ENCODE measurements at regions not wholly inside any gene's neighbourhood (a gene's known extent, or its start where the extent isn't known, plus 50 kb on each side); places are given as distances from the start of the nearest gene placed in this dataset.

- TF ChIP-seq CTCF (IDR thresholded peaks at IDR 0.05), result no peak
- H3K36me3 ChIP-seq, result no peaks in the 10 kb centered on the region
- no peak for DNase-seq (ENCODE audit: low spot score)
- peaks cover 0 to 14% of the 10 kb centered on the region in 2 donors for H3K4me1 ChIP-seq
- H3K4me3 ChIP-seq, result no peak overlapping the region
- H3K27me3 ChIP-seq, result no peaks in the 10 kb centered on the region
- H3K9me3 ChIP-seq, result no peaks in the 10 kb centered on the region
- H3K27ac ChIP-seq, result peak overlapping the region; percentile 44 to 63
Measured at GRCh38 chr16:86985648-86986015, 331.6 kb downstream of the C16orf95 start.

GRCh38 chr16:86986136-86986535 lies 331.1 kb downstream of the C16orf95 start:
- no peak for DNase-seq (ENCODE audit: low spot score)
- no peaks in the 10 kb centered on the region for H3K27me3 ChIP-seq
- H3K36me3 ChIP-seq, result no peaks in the 10 kb centered on the region
- TF ChIP-seq CTCF (IDR thresholded peaks at IDR 0.05), result no peak
- no peaks in the 10 kb centered on the region for H3K9me3 ChIP-seq
- H3K4me1 ChIP-seq, result peaks cover 0 to 14% of the 10 kb centered on the region in 2 donors
- H3K4me3 ChIP-seq, result no peak overlapping the region
- no peak overlapping the region for H3K27ac ChIP-seq

GRCh38 chr16:86986809-86987487 lies 330.2 kb downstream of the C16orf95 start:
- H3K36me3 ChIP-seq, result no peaks in the 10 kb centered on the region
- no peak for TF ChIP-seq CTCF (IDR thresholded peaks at IDR 0.05)

GRCh38 chr16:86987746-86988670 lies 329.2 kb downstream of the C16orf95 start:
- no peak for TF ChIP-seq CTCF (IDR thresholded peaks at IDR 0.05)
- H3K27me3 ChIP-seq, result no peaks in the 10 kb centered on the region
- H3K9me3 ChIP-seq, result no peaks in the 10 kb centered on the region
- H3K27ac ChIP-seq, result no peak overlapping the region
- H3K36me3 ChIP-seq, result no peaks in the 10 kb centered on the region
- DNase-seq (ENCODE audit: low spot score), result no peak
- H3K4me3 ChIP-seq, result no peak overlapping the region
- peaks cover 0 to 14% of the 10 kb centered on the region in 2 donors for H3K4me1 ChIP-seq

More at GRCh38 chr16:86986809-86987487, 330.2 kb downstream of the C16orf95 start:
- DNase-seq (ENCODE audit: low spot score), result no peak
- H3K9me3 ChIP-seq, result no peaks in the 10 kb centered on the region
- peaks cover 0 to 14% of the 10 kb centered on the region in 2 donors for H3K4me1 ChIP-seq
- H3K27me3 ChIP-seq, result no peaks in the 10 kb centered on the region
- H3K4me3 ChIP-seq, result no peak overlapping the region
- H3K27ac ChIP-seq, result no peak overlapping the region

- H3K27me3 ChIP-seq, result no peaks in the 10 kb centered on the region
Measured at GRCh38 chr16:86988920-86989696, 328.1 kb downstream of the C16orf95 start.

More at GRCh38 chr16:86988920-86989696, 328.1 kb downstream of the C16orf95 start:
- Histone ChIP-seq H3K4me3 (no peak overlapping the region), H3K27ac (no peak overlapping the region), H3K36me3 (no peaks in the 10 kb centered on the region), H3K9me3 (no peaks in the 10 kb centered on the region), H3K4me1 (peaks cover 0 to 14% of the 10 kb centered on the region in 2 donors)
- DNase-seq (ENCODE audit: low spot score), result no peak
- no peak for TF ChIP-seq CTCF (IDR thresholded peaks at IDR 0.05)
